ENCODE measurements at regions not wholly inside any gene's neighbourhood (a gene's known extent, or its start where the extent isn't known, plus 50 kb on each side); places are given as distances from the start of the nearest gene placed in this dataset.

GRCh38 chr3:3260870-3261269 lies 81.4 kb upstream of the CRBN start:
- no peak overlapping the region for H3K27ac ChIP-seq (ENCODE audit: low read depth, low read length)

More at GRCh38 chr3:3260870-3261269, 81.4 kb upstream of the CRBN start:
- ChIA-PET POLR2A (ENCODE audit: partially characterized antibody) (no interaction called here), CTCF (ENCODE audit: partially characterized antibody) (no interaction called here)
- no peak overlapping the region for H2BK120ac ChIP-seq (replicated peaks; ENCODE audit: low read depth, low read length)
- H3K4me2 ChIP-seq (ENCODE audit: insufficient read depth in 1 of 2, low read depth in 2 of 2, low read length in 2 of 2), result no peak overlapping the region
- H4K20me1 ChIP-seq (replicated peaks in 1 of 2; ENCODE audit: control insufficient read depth in 1 of 2, insufficient read depth in 2 of 2, low read length in 2 of 2), result no peaks in the 10 kb centered on the region
- H4K5ac ChIP-seq (ENCODE audit: insufficient read length, low read depth, low read length), result no peak overlapping the region
- H3K56ac ChIP-seq (replicated peaks; ENCODE audit: insufficient read length, low read depth, low read length), result no peak overlapping the region
- TF ChIP-seq TAF1 (IDR thresholded peaks at IDR 0.05; ENCODE audit: low read depth, low read length), result no peak
- no peak for TF ChIP-seq JUND (IDR thresholded peaks at IDR 0.05; ENCODE audit: low read length)
- H2BK12ac ChIP-seq (ENCODE audit: low read depth, low read length), result no peak overlapping the region
- H3K4me1 ChIP-seq (replicated peaks in 1 of 4; ENCODE audit: control insufficient read depth in 3 of 4, insufficient read depth in 4 of 4, low read length in 3 of 4), result no peaks in the 10 kb centered on the region
- no peak overlapping the region for H3K23ac ChIP-seq (ENCODE audit: insufficient read length)
- no peaks in the 10 kb centered on the region for H3K79me1 ChIP-seq (ENCODE audit: low read depth, low read length)
- no peaks in the 10 kb centered on the region for H3K79me2 ChIP-seq (ENCODE audit: control insufficient read depth in 1 of 2, insufficient read depth in 2 of 2, low read length in 2 of 2)
- no peaks in the 10 kb centered on the region for H3K9me3 ChIP-seq (ENCODE audit: insufficient read depth in 2 of 2, low read depth in 1 of 2, low read length in 1 of 2)
- H3K4me3 ChIP-seq (ENCODE audit: extremely low read depth in 1 of 4, insufficient read depth in 2 of 4, low read depth in 3 of 4, low read length in 4 of 4), result no peak overlapping the region
- no peaks in the 10 kb centered on the region for H3K36me3 ChIP-seq (ENCODE audit: control insufficient read depth in 2 of 4, insufficient read depth in 4 of 4, low read length in 3 of 4)
- H3K14ac ChIP-seq (ENCODE audit: insufficient read length), result no peak overlapping the region
- H4K91ac ChIP-seq (replicated peaks; ENCODE audit: insufficient read length, low read length), result no peak overlapping the region
- no peak overlapping the region for H2BK20ac ChIP-seq (ENCODE audit: low read length)
- H2BK15ac ChIP-seq (ENCODE audit: low read length), result no peak overlapping the region
- H3K9ac ChIP-seq (replicated peaks in 1 of 4; ENCODE audit: extremely low read depth in 1 of 4, low read depth in 3 of 4, low read length in 3 of 4), result no peak overlapping the region
- FAIRE-seq (no peak), DNase-seq (ENCODE audit: low read depth in 1 of 2, low spot score in 2 of 2) (no peak)
- no peaks in the 10 kb centered on the region for H3K23me2 ChIP-seq (ENCODE audit: low read depth, low read length)
- H2AK5ac ChIP-seq (ENCODE audit: low read depth, low read length), result no peak overlapping the region
- no peak overlapping the region for H2AFZ ChIP-seq (ENCODE audit: low read length)
- H3K27me3 ChIP-seq (replicated peaks in 1 of 4; ENCODE audit: control insufficient read depth in 3 of 4, extremely low read depth in 1 of 4, insufficient read depth in 3 of 4, low read length in 3 of 4), result no peaks in the 10 kb centered on the region
- H4K8ac ChIP-seq (ENCODE audit: extremely low read depth, insufficient read depth, low read length), result no peak overlapping the region
- no peak overlapping the region for H3K18ac ChIP-seq (ENCODE audit: extremely low read depth, low read length)
- H3K4ac ChIP-seq (replicated peaks; ENCODE audit: insufficient read length, low read depth, low read length), result no peak overlapping the region
- H2BK5ac ChIP-seq (ENCODE audit: low read depth, low read length), result no peak overlapping the region

All from H1 (cell line).